GM20431 (cell line): ENCODE measurements at regions not wholly inside any gene's neighbourhood (a gene's known extent, or its start where the extent isn't known, plus 50 kb on each side); places are given as distances from the start of the nearest gene placed in this dataset.
"Not testable (repeated sequence)": the region's sequence is repeated elsewhere in the genome, so short reads cannot be mapped to it uniquely, and the experiment has no call there.

Experiments used
- in situ Hi-C: fragments of 300-500 bp; cut with MseI, MboI; formaldehyde crosslinking; loops from one replicate; pipeline ENCODE4 v1.15.0; 2020; ENCODE audit warnings: low sequenced_read_pairs; ENCODE audit not compliant: unreplicated experiment

- in situ Hi-C loops = no loop called here
These were observed 187.5 kb upstream of the MAP2 start for GRCh38 chr2:209236377-209236776.

GRCh38 chr2:209238765-209239584 is 184.9 kb upstream of the MAP2 start:
- in situ Hi-C loops = no loop called here

- in situ Hi-C loops = no loop called here
These were observed 184.3 kb upstream of the MAP2 start for GRCh38 chr2:209239585-209239938.

- in situ Hi-C loops = no loop called here
These were observed 183.6 kb upstream of the MAP2 start for GRCh38 chr2:209240204-209240603.

GRCh38 chr2:209253544-209253943 is 170.3 kb upstream of the MAP2 start:
- in situ Hi-C loops = no loop called here

GRCh38 chr2:209259767-209260166 is 164.1 kb upstream of the MAP2 start:
- in situ Hi-C loops = no loop called here

- in situ Hi-C loops = no loop called here
These were observed 163.6 kb upstream of the MAP2 start for GRCh38 chr2:209260281-209260680.

- in situ Hi-C loops = not testable (repeated sequence)
These were observed 162.3 kb upstream of the MAP2 start for GRCh38 chr2:209261366-209262053.

- in situ Hi-C loops = no loop called here
These were observed 154.8 kb upstream of the MAP2 start for GRCh38 chr2:209269024-209269423.

GRCh38 chr2:209276000-209276399 is 147.8 kb upstream of the MAP2 start:
- in situ Hi-C loops = no loop called here

GRCh38 chr2:209277444-209277843 is 146.4 kb upstream of the MAP2 start:
- in situ Hi-C loops = no loop called here

GRCh38 chr2:209298601-209299000 is 125.2 kb upstream of the MAP2 start:
- in situ Hi-C loops = no loop called here

GRCh38 chr2:209299478-209299877 is 124.4 kb upstream of the MAP2 start:
- in situ Hi-C loops = not testable (repeated sequence)

GRCh38 chr2:209300766-209301165 is 123.1 kb upstream of the MAP2 start:
- in situ Hi-C loops = not testable (repeated sequence)

- in situ Hi-C loops = no loop called here
These were observed 118.8 kb upstream of the MAP2 start for GRCh38 chr2:209305026-209305425.

- in situ Hi-C loops = no loop called here
These were observed 118.1 kb upstream of the MAP2 start for GRCh38 chr2:209305746-209306196.

- in situ Hi-C loops = no loop called here
These were observed 116.5 kb upstream of the MAP2 start for GRCh38 chr2:209307161-209308001.

- in situ Hi-C loops = no loop called here
These were observed 115.4 kb upstream of the MAP2 start for GRCh38 chr2:209308415-209308814.

GRCh38 chr2:209311948-209312347 is 111.9 kb upstream of the MAP2 start:
- in situ Hi-C loops = no loop called here

GRCh38 chr2:209312450-209312849 is 111.4 kb upstream of the MAP2 start:
- in situ Hi-C loops = not testable (repeated sequence)

- in situ Hi-C loops = no loop called here
These were observed 109.2 kb upstream of the MAP2 start for GRCh38 chr2:209314653-209315052.
